SK-N-SH treated with all-trans-retinoic acid at 6 μM for 48 hours (cell line): ENCODE measurements at regions not wholly inside any gene's neighbourhood (a gene's known extent, or its start where the extent isn't known, plus 50 kb on each side); places are given as distances from the start of the nearest gene placed in this dataset.

ENCODE experiments used
- CSDC2 ChIP-seq: fragments of 250-450 bp; sonication (Bioruptor Pico); IDR thresholded peaks from 2 replicates; pipeline ENCODE4 v1.5.0; 2020; ENCODE audit warnings: mild to moderate bottlenecking, moderate library complexity
- ISL1 ChIP-seq: fragments of 250-450 bp; sonication (Bioruptor Pico); IDR thresholded peaks from 2 replicates; pipeline ENCODE4 v2.1.2; 2022; ENCODE audit warnings: mild to moderate bottlenecking, moderate library complexity
- PATZ1 ChIP-seq: fragments of 250-450 bp; sonication (Bioruptor Pico); IDR thresholded peaks from 2 replicates; pipeline ENCODE4 v1.8.0; 2020; ENCODE audit warnings: mild to moderate bottlenecking, moderate library complexity, borderline replicate concordance
- POU6F1 ChIP-seq: fragments of 250-450 bp; sonication (Bioruptor Pico); IDR thresholded peaks from 2 replicates; pipeline ENCODE4 v1.8.0; 2021; ENCODE audit warnings: low read depth, mild to moderate bottlenecking, moderate library complexity, borderline replicate concordance
- TOX ChIP-seq: fragments of 250-450 bp; sonication (Bioruptor Pico); IDR thresholded peaks from 2 replicates; pipeline ENCODE4 v1.8.0; 2021; ENCODE audit warnings: mild to moderate bottlenecking, moderate library complexity, borderline replicate concordance
- ZC3H10 ChIP-seq: fragments of 250-450 bp; sonication (Bioruptor Pico); IDR thresholded peaks from 2 replicates; pipeline ENCODE4 v1.5.1; 2021; ENCODE audit warnings: mild to moderate bottlenecking, moderate library complexity
- ZFP3 ChIP-seq: fragments of 250-450 bp; sonication (Bioruptor Pico); IDR thresholded peaks from 2 replicates; pipeline ENCODE4 v1.5.0; 2020; ENCODE audit warnings: mild to moderate bottlenecking, moderate library complexity

GRCh38 chr3:24943961-24944360 lies 449.3 kb upstream of the THRB start:
- no peak for TF ChIP-seq ISL1 (CRISPR knock-in tag)
- no peak for TF ChIP-seq ZC3H10 (CRISPR knock-in tag)
- TF ChIP-seq CSDC2: no peak
- no peak for TF ChIP-seq ZFP3
- no peak for TF ChIP-seq POU6F1 (CRISPR knock-in tag)
- TF ChIP-seq PATZ1 (CRISPR knock-in tag): no peak
- no peak for TF ChIP-seq TOX (CRISPR knock-in tag)
